Suprapubic skin (tissue), 4 donors: ENCODE measurements at regions not wholly inside any gene's neighbourhood (a gene's known extent, or its start where the extent isn't known, plus 50 kb on each side); places are given as distances from the start of the nearest gene placed in this dataset.

Experiments used
- POLR2A ChIP-seq, 2 donors: fragments of 450-650 bp; IDR thresholded peaks; one replicate each; pipeline ENCODE4 v1.6.1; 2017; ENCODE audit warnings: antibody characterized with exemption in 2 of 2, mild to moderate bottlenecking in 2 of 2, moderate library complexity in 2 of 2
- POLR2AphosphoS5 ChIP-seq, 3 donors: sonication (generic); formaldehyde crosslinking; IDR thresholded peaks; one replicate each; pipeline ENCODE4 v1.6.1; 2017; ENCODE audit warnings: antibody characterized with exemption in 3 of 3
- TF ChIP-seq, protein P1 (sequence below), 2 donors: fragments of 200-600 bp in 1 of 2; fragments of 450-650 bp in 1 of 2; sonication (generic) in 1 of 2; IDR thresholded peaks; one replicate each; pipeline ENCODE4 v1.5.1; 2016 to 2019; ENCODE audit warnings: antibody characterized with exemption in 2 of 2, mild to moderate bottlenecking in 1 of 2, moderate library complexity in 1 of 2

DNA sequence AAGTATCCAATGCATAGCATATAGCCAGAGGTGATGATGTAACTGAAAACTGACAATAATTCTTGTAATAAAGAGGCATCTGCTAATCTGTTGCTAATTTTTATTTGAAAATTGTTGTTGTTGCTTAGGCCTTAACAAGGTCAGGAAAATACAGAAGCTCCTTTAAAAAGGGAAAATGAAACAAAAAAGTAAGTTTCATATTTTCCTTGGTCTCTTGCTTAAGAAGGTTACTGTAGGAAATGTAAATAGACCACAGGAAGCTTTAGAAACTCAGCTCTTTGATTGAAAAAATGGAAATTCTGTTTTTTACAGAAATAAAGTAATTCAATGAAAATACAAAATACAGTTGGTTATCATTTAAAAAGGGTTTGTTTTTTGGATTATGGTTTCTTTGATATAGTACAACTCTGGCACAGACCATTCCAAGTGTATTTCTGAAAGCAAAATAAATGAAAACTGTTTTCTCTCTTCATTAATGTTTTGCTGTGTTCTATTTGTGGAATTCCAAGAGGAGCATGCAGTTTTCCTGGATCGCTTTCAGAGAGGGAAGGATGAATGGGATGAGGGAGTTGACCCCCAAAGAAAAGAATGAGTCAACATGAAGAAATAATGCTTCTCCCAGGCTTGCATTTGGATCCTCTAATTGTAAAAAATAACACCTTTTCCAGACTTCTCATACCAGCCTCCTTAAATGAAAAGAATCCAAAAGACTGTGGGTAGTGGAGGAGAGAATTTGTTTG lies 398.0 kb upstream of the FAR2 start:
- TF ChIP-seq, protein P1, sequence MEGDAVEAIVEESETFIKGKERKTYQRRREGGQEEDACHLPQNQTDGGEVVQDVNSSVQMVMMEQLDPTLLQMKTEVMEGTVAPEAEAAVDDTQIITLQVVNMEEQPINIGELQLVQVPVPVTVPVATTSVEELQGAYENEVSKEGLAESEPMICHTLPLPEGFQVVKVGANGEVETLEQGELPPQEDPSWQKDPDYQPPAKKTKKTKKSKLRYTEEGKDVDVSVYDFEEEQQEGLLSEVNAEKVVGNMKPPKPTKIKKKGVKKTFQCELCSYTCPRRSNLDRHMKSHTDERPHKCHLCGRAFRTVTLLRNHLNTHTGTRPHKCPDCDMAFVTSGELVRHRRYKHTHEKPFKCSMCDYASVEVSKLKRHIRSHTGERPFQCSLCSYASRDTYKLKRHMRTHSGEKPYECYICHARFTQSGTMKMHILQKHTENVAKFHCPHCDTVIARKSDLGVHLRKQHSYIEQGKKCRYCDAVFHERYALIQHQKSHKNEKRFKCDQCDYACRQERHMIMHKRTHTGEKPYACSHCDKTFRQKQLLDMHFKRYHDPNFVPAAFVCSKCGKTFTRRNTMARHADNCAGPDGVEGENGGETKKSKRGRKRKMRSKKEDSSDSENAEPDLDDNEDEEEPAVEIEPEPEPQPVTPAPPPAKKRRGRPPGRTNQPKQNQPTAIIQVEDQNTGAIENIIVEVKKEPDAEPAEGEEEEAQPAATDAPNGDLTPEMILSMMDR (IDR thresholded peaks at IDR 0.05), result no peak
- TF ChIP-seq POLR2AphosphoS5 (IDR thresholded peaks at IDR 0.05), result no peak
- no peak for TF ChIP-seq POLR2A (IDR thresholded peaks at IDR 0.05)
